ENCODE measurements at regions not wholly inside any gene's neighbourhood (a gene's known extent, or its start where the extent isn't known, plus 50 kb on each side); places are given as distances from the start of the nearest gene placed in this dataset.

DNA sequence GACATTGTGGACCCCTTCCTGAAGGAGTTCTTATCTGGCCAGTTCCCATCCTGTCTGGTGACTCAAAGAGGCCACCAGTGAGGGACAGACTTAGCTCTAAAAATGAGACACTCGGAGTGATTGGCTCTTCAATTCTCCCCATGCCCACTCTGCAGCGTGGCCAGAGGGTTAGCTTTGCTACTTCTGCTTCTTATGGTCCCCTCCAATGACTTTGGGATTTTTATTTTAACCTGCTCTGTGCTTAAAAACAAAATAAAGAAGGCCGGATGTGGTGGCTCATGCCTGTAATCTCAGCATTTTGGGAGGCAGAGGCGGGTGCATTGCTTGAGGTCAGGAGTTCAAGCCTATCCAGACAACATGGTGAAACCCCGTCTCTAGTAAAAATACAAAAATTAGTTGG, 573.0 kb upstream of the AUTS2 start (continued):
- TF ChIP-seq ZNF174 (tag by site-specific recombination; IDR thresholded peaks at IDR 0.05) (no peak), ZNF501 (tag by site-specific recombination; IDR thresholded peaks at IDR 0.05) (no peak), ZNF341 (tag by site-specific recombination; IDR thresholded peaks at IDR 0.05; ENCODE audit: low read depth) (no peak), ZNF214 (tag by site-specific recombination; IDR thresholded peaks at IDR 0.05; ENCODE audit: borderline replicate concordance) (no peak), ZBTB21 (tag by site-specific recombination; IDR thresholded peaks at IDR 0.05) (no peak), ZFP41 (tag by site-specific recombination; IDR thresholded peaks at IDR 0.05; ENCODE audit: borderline replicate concordance) (no peak)
- TF ChIP-seq, protein P1, sequence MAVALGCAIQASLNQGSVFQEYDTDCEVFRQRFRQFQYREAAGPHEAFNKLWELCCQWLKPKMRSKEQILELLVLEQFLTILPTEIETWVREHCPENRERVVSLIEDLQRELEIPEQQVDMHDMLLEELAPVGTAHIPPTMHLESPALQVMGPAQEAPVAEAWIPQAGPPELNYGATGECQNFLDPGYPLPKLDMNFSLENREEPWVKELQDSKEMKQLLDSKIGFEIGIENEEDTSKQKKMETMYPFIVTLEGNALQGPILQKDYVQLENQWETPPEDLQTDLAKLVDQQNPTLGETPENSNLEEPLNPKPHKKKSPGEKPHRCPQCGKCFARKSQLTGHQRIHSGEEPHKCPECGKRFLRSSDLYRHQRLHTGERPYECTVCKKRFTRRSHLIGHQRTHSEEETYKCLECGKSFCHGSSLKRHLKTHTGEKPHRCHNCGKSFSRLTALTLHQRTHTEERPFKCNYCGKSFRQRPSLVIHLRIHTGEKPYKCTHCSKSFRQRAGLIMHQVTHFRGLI (tag by site-specific recombination; IDR thresholded peaks at IDR 0.05), result no peak
- TF ChIP-seq, protein P2, sequence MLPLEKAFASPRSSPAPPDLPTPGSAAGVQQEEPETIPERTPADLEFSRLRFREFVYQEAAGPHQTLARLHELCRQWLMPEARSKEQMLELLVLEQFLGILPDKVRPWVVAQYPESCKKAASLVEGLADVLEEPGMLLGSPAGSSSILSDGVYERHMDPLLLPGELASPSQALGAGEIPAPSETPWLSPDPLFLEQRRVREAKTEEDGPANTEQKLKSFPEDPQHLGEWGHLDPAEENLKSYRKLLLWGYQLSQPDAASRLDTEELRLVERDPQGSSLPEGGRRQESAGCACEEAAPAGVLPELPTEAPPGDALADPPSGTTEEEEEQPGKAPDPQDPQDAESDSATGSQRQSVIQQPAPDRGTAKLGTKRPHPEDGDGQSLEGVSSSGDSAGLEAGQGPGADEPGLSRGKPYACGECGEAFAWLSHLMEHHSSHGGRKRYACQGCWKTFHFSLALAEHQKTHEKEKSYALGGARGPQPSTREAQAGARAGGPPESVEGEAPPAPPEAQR (tag by site-specific recombination; IDR thresholded peaks at IDR 0.05), result no peak

DNA sequence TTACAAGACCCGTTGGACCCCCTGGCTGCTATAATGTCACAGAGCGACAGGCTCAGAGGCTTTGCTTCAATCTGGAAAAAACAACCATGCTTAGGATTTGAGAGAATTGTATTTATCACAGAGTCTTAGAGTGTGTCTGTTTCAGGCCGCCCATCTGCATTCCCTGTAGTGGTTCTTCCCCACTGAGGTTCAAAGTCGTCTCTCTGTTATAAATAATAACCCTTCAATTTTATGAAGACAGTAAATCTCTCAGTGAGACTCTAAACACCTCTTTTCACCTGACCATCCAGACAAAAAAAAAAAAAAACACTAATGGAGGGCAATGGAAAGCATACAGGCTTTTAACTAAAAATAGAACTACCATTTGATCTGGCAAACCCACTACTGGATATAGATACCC, 565.4 kb upstream of the AUTS2 start:
- Histone ChIP-seq H3K9me3 (ENCODE audit: control insufficient read depth, insufficient read depth, low read depth, low read length) (no peaks in the 10 kb centered on the region), H3K36me3 (ENCODE audit: control insufficient read depth in 2 of 2, insufficient read depth in 1 of 2, low read length in 2 of 2) (no peaks in the 10 kb centered on the region), H3K4me3 (ENCODE audit: low read depth, low read length) (no peak overlapping the region), H3K27ac (ENCODE audit: extremely low read depth, low read depth, low read length) (no peak overlapping the region), H3K4me1 (ENCODE audit: control insufficient read depth, insufficient read depth, low read length) (no peaks in the 10 kb centered on the region)
- TF ChIP-seq GLIS2 (tag by site-specific recombination; IDR thresholded peaks at IDR 0.05), result no peak
- TF ChIP-seq ZNF169 (tag by site-specific recombination; IDR thresholded peaks at IDR 0.05), result no peak
- TF ChIP-seq GLIS1 (tag by site-specific recombination; IDR thresholded peaks at IDR 0.05), result no peak
- ChIA-PET POLR2A (no interaction called here), CTCF (no interaction called here)

DNA sequence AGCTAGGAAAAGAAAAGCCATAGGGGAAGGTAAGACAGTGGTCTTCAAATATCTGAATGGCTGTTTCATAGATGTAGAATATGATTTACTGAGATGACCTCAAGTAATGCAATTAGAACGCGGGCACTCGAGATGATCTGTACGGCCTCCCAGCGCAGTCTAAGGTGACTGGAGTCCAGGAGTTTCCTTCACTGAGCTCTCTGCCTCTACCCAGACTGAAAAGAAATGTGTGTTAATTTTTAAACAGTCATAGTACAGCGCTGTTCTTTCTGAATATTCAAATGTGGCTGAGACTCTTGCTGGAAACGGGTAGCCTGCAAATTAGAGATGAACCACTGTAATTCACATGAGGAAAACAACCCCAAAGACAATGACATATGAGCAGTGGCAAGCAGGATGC, 562.4 kb upstream of the AUTS2 start:
- CTCF ChIA-PET, result interaction anchor here (0.8 kb wide), 1 partner anchor 18 kb away, joined by 3 read pairs; no protein-coding TSS in a partner anchor

DNA sequence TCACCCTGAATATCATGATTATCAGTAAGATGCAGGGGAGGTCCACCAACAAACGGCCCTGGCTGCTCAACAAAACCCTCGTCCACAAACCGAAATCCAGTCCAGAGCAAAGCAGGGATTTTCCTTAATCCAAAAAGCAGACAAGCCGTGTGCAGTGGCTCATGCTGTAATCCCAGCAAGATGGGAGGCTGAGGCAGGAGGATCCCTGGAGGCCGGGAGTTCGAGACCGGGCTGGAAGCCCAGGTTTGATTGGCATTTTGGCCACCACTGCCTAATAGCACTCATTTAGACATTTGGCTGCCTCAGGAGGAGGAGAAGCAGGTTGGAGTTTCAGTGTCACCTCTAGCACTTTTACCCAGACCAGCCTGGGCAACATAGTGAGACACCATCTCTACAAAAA, 562.0 kb upstream of the AUTS2 start:
- H3K4me1 ChIP-seq (ENCODE audit: control insufficient read depth, insufficient read depth, low read length), result no peaks in the 10 kb centered on the region
- H3K4me3 ChIP-seq (ENCODE audit: low read depth, low read length), result no peak overlapping the region
- H3K27ac ChIP-seq (ENCODE audit: extremely low read depth, low read depth, low read length), result no peak overlapping the region
- TF ChIP-seq ZNF624 (tag by site-specific recombination; IDR thresholded peaks at IDR 0.05) (no peak), ZBTB20 (tag by site-specific recombination; IDR thresholded peaks at IDR 0.05) (no peak), ZNF221 (tag by site-specific recombination; IDR thresholded peaks at IDR 0.05; ENCODE audit: borderline replicate concordance) (no peak), SP7 (tag by site-specific recombination; IDR thresholded peaks at IDR 0.05) (no peak), ZNF529 (tag by site-specific recombination; IDR thresholded peaks at IDR 0.05; ENCODE audit: insufficient replicate concordance) (no peak), TRIM28 (IDR thresholded peaks at IDR 0.05; ENCODE audit: borderline replicate concordance, low read length) (no peak), ZNF341 (tag by site-specific recombination; IDR thresholded peaks at IDR 0.05; ENCODE audit: low read depth) (no peak), ZNF10 (tag by site-specific recombination; IDR thresholded peaks at IDR 0.05) (no peak), REPIN1 (tag by site-specific recombination; IDR thresholded peaks at IDR 0.05; ENCODE audit: low read depth) (no peak), ZNF585B (tag by site-specific recombination; IDR thresholded peaks at IDR 0.05) (no peak), TCF7L2 (IDR thresholded peaks at IDR 0.05; ENCODE audit: borderline replicate concordance, low read depth, low read length) (no peak), ZFP69B (tag by site-specific recombination; IDR thresholded peaks at IDR 0.05) (no peak)
- H3K36me3 ChIP-seq (ENCODE audit: control insufficient read depth in 2 of 2, insufficient read depth in 1 of 2, low read length in 2 of 2), result no peaks in the 10 kb centered on the region
- ChIA-PET POLR2A (no interaction called here), CTCF (interaction anchor here (0.6 to 0.8 kb wide), 3 partner anchors 18 to 590 kb away, joined by 3 read pairs; no protein-coding TSS in a partner anchor)
- no peaks in the 10 kb centered on the region for H3K9me3 ChIP-seq (ENCODE audit: control insufficient read depth, insufficient read depth, low read depth, low read length)

More for the DNA sequence above, 562.4 kb upstream of the AUTS2 start:
- Histone ChIP-seq H3K36me3 (ENCODE audit: control insufficient read depth in 2 of 2, insufficient read depth in 1 of 2, low read length in 2 of 2) (no peaks in the 10 kb centered on the region), H3K4me3 (ENCODE audit: low read depth, low read length) (no peak overlapping the region), H3K4me1 (ENCODE audit: control insufficient read depth, insufficient read depth, low read length) (no peaks in the 10 kb centered on the region), H3K9me3 (ENCODE audit: control insufficient read depth, insufficient read depth, low read depth, low read length) (no peaks in the 10 kb centered on the region), H3K27ac (ENCODE audit: extremely low read depth, low read depth, low read length) (no peak overlapping the region)
- POLR2A ChIA-PET, result no interaction called here
- TF ChIP-seq ZNF140 (tag by site-specific recombination; IDR thresholded peaks at IDR 0.05), result no peak
- TF ChIP-seq ZNF394 (tag by site-specific recombination; IDR thresholded peaks at IDR 0.05; ENCODE audit: borderline replicate concordance), result no peak
- TF ChIP-seq ZNF223 (tag by site-specific recombination; IDR thresholded peaks at IDR 0.05), result no peak
- TF ChIP-seq HOXA7 (CRISPR knock-in tag; IDR thresholded peaks at IDR 0.05; ENCODE audit: borderline replicate concordance), result no peak
- no peak for TF ChIP-seq ZNF138 (tag by site-specific recombination; IDR thresholded peaks at IDR 0.05; ENCODE audit: borderline replicate concordance)
- no peak for TF ChIP-seq ZFP37 (tag by site-specific recombination; IDR thresholded peaks at IDR 0.05)
- no peak for TF ChIP-seq ZNF114 (tag by site-specific recombination; IDR thresholded peaks at IDR 0.05)
- no peak for TF ChIP-seq ZNF707 (tag by site-specific recombination; IDR thresholded peaks at IDR 0.05)
- no peak for TF ChIP-seq ZNF174 (tag by site-specific recombination; IDR thresholded peaks at IDR 0.05)
- no peak for TF ChIP-seq SP2 (tag by site-specific recombination; IDR thresholded peaks at IDR 0.05)
- no peak for TF ChIP-seq FEZF1 (tag by site-specific recombination; IDR thresholded peaks at IDR 0.05)
- no peak for TF ChIP-seq ZNF623 (tag by site-specific recombination; IDR thresholded peaks at IDR 0.05)
- no peak for TF ChIP-seq ZNF112 (tag by site-specific recombination; IDR thresholded peaks at IDR 0.05)
- TF ChIP-seq ZNF677 (tag by site-specific recombination; IDR thresholded peaks at IDR 0.05), result no peak
- no peak for TF ChIP-seq MEIS1 (CRISPR knock-in tag; IDR thresholded peaks at IDR 0.05; ENCODE audit: borderline replicate concordance)

Data from HEK293 (cell line).